GM19468 (cell line): ENCODE measurements at regions not wholly inside any gene's neighbourhood (a gene's known extent, or its start where the extent isn't known, plus 50 kb on each side); places are given as distances from the start of the nearest gene placed in this dataset.
"Not testable (repeated sequence)": the region's sequence is repeated elsewhere in the genome, so short reads cannot be mapped to it uniquely, and the experiment has no call there.

Source experiments
- ATAC-seq: cut with Tn5 transposase; IDR thresholded peaks from one replicate; pipeline ENCODE4 v1.9.1; 2021; ENCODE audit warnings: mild to moderate bottlenecking, moderate library complexity, moderate number of reproducible peaks; ENCODE audit not compliant: unreplicated experiment; ENCODE audit errors: extremely low read depth

GRCh38 chr9:38259519-38260218 lies 132.8 kb upstream of the ALDH1B1 start:
- no peak for ATAC-seq

GRCh38 chr9:38259056-38259455 lies 133.4 kb upstream of the ALDH1B1 start:
- ATAC-seq = no peak

DNA sequence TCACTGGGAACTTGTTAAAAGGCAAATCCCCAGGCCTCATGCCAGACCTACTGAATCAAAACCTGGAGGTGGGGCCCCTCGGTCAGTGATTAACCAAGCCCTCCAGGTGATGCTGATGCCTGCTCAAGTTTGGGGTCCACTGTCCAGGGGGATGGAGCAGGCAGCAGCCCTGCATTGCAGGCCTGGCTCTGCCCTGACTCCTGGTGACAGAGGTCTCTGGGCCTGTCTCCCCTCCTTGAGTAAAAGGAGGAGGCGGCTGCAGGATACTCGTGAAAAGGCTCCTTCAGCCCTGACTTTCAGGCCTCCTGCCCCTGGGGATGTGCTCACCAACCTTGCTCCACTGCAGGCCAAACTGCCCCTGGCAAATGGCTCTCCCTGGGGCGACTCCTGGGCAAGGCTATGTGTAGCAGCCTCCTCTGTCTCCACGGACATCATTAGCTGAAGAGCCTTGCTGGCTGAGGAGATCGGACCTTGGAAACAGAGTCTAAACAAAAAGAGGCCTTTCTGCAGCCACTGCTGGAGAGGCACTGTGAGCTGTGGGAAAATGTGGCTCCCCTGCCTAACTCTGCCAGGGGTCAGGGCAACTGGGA lies 134.8 kb upstream of the ALDH1B1 start:
- ATAC-seq = no peak

DNA sequence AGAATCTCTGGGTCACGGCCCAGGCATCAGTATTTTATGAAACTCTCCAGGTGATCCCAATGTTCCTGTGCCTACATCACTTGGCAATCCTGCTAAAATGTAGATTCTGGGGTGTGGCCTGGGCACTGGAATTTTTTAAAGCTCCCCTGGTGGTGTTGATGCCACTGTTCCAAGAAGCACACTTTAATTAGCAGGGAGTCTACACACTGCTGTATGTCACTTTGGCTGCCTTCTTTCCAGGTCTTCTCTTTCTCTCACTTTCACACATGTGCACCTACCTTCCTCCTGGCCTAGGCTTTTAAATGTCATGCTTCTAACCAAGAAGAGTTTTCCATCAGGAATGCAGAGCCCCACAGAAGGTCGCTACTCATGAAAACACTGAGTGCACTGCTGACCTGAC lies 136.0 kb upstream of the ALDH1B1 start:
- ATAC-seq = no peak

DNA sequence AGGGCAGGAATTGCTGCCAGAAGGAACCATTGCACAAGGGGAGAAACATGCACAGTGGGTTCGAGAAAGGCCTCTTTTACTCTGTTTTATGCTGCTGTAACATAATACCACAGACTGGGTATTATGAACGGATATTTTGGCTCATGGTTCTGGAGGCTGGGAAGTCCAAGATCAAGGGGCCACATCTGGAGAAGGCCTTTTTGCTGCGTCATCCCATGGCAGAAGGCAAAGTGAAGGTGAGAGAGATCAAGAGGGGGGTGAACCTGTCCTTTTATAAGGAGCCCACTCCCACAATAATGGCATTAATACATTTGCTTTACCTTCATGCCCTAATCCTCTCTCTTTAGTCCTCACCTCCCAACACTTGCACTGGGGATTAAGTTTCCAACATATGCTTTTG lies 136.9 kb upstream of the ALDH1B1 start:
- ATAC-seq = no peak

DNA sequence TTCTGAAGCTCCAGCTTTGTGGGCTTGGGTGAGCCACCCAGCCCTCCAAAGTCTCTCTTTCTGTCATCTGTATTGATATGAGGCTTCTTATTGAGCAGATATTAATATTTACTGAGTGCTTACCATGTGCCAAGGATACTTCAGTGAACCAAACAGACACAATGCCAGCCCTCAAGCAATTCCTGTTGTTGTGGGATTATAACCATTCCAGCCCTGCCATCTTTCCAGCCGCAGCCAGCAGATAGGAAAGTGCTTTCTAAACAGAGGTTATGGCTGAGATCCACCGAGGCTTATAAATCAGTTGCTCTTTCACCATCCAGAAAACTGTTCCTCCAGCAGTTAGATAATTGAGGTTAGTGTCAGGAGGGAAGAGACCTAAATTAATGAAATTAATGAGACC lies 137.7 kb upstream of the ALDH1B1 start:
- no peak for ATAC-seq

- ATAC-seq = no peak
Observed at GRCh38 chr9:38254151-38254550, 138.4 kb upstream of the ALDH1B1 start.

- ATAC-seq = no peak
Observed at GRCh38 chr9:38253200-38253599, 139.3 kb upstream of the ALDH1B1 start.

DNA sequence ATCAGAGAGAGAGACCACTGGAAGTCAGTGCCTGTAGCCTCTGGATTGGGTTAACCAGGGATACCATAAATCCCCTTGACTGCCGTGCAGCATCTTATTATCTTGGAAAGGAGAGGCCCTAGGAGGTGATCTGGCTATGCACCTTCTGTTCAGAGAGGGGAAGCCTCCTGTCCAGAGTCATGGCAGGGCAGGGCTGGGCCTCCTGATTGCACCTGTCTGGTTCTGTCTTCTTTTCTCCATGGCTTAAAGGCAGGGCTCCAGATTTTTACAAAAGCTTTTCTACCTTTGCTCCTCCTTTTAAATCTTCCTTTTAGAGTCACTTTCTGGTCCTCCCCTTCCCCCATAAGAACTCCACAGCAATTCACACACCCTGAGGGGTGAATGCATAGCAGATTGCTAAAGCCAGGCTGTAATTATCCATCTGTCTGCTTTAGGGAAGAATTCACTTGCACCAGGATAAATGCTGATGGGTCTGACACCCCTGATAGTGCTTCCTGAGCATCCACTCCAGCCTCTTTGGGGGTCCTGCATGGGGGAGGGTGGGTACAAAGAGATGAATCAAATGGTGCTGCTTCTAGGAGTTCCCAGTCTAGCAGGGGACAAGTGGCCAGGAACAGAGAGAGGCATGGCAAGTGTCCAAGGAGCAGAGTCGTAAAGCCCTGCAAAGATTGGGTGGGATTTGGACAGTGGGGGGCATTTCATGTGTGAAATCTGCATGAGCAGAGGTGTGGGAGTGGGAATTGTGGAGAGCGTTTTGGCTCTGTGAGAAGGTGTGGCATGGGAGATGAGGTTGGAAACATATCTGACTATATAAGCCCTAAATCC lies 141.3 kb upstream of the ALDH1B1 start:
- ATAC-seq = no peak

DNA sequence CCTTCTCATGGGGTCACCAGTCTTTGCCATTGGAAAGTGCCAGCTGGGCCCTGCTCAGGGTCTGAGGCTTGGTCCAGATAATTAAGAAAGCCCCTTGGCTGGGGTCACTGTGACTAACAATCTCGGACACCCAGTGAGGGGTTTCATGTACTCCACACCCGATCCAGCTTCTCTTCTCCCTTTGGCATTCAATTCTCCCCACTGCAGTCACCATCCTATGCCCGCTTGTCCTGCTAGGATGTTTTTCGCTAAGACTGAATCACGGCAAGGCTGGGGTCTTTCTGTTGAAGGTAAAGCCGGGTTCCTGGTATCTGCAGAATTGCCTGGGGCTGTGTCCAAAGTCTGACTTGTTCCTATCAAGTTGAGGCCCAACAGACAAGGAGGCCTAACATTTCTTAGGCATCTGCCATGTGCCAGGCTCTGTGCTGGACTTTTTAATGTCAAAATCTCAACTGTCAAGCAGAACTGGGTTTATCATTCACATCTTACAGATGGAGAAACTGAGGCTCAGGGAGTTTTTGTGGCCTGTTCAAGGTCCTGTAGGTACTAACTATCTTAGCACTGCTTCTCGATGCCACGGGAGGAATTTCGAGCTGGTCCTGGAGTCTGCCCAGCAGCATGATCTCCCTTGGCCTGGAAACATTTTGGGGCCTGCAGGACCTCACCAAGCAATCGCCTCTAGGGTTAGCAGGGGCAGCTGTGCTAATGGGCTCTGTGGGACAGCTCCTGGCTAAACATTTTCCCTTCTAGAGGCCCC lies 142.0 kb upstream of the ALDH1B1 start:
- no peak for ATAC-seq

DNA sequence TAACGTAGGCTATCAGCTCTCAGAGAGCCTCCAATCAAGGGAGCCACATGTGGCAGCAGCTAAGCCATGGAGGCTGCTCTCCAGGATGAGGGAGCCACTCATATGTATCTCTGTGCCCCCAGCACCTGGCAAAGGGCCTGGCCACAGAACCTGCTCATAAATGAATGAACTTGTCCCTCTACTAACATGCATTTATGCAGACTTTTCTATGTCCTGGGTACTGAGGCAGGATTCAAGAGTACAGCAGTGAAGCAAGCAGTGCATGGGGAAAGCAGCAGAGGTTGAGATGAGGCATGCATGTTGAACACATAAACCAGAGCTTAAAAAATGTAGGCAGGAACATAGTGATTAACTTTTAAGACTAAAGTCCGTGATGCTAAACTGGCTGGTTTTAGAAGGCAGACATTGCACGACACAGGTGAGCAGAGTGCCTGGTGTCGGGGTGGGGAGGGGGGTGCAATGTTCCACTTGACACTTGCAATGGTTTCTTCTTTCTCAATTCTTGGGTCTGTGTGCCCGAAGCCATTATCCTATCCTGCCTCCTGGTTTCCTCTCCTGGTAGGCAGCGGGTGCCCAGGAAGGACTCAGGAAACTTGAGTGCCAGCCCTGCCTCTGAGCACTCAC lies 142.8 kb upstream of the ALDH1B1 start:
- ATAC-seq = no peak

DNA sequence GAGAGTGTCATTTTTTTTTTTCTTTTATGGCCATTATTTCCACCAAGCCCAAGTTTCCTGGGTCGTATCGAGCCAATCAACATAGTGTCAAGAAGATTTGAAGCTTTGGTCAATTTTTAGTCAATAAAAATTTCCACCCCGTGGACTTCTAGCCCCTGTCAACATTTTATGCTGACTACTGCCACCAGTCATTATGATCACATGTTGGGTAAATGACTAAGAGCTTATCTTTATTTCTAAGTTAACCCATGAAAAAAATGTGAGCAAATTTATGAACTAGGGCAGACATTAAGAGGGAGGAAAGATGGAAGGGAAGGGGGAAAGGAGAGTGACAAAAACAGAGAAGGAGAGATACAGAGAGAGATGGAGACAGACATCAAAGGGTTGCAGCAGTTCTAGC lies 143.5 kb upstream of the ALDH1B1 start:
- no peak for ATAC-seq

DNA sequence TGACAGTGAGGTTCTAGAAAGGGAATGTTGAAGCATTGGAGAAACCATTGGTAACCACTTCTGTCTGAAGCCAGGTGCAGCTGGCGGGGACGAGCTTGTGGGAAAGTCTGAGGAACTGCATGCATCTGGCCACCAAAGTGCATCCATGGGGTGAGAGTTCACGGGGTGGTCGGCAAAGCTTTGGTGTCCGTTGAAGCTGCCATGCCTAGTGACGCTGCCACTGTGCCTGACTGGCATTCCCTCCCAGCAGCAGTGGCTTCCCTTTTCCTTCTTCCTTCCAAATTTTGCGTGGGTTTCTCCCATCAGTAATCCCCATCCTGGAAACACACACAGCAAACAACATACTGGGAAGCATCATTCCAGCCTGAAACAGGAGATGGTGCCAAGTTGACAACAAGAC lies 145.7 kb upstream of the ALDH1B1 start:
- ATAC-seq = no peak

- ATAC-seq = no peak
Observed at GRCh38 chr9:38244971-38245370, 147.5 kb upstream of the ALDH1B1 start.

GRCh38 chr9:38243993-38244392 lies 148.5 kb upstream of the ALDH1B1 start:
- ATAC-seq = no peak

GRCh38 chr9:38242151-38242550 lies 150.4 kb upstream of the ALDH1B1 start:
- not testable (repeated sequence) for ATAC-seq

- no peak for ATAC-seq
Observed at GRCh38 chr9:38240051-38240450, 152.5 kb upstream of the ALDH1B1 start.

DNA sequence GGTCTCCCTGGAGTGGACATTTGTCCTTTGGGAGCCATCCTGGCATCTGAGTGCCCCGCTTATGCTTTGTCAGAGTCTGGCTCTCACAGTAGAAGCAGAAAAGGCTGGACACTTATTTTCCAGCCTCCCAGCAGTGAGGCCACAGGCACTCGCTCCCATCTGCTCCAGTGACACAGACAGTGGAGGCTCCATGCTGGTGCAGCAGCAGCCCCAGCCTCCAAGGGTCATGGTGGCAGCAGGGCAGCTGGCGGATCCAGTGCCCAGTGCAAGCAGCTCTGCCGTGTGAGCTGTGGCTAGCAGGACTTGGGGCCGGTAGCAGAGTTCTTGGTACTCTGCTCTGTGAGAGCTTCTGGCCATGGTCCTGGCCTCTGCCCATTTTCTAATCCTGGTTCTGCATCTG lies 157.3 kb upstream of the ALDH1B1 start:
- ATAC-seq = no peak

DNA sequence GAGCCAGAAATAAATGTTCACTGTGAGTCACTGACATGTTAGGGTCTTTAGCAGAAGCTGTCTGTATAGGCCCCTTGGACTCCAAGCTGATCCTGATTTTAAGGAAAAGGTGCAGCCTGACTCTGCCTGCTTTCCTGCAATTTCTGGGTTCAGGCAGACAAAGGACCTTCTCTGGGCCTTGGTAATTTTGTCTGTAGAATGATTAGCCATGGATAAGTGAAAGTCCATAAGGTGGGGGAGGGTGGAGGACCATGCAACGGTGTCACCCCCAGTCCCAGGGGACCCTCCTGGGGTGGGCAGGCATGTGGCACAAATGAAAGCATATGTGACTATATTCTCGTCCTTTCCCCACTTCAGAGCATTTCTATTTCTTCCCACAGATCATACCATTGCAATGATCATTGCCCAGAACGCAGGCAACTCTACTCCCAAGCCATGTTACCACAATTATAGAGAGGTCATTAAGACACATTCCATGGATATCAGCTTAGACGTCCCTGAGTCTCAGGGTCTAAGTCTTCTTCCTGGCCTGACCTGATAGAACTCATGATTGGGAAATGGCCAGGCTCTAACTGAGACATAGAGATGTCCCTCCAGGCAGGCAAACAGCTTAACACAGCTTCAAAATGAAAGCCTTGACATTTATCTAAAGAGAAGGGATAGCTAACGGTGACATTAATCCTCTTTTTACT lies 157.9 kb upstream of the ALDH1B1 start:
- ATAC-seq = no peak
